ENCODE measurements at regions not wholly inside any gene's neighbourhood (a gene's known extent, or its start where the extent isn't known, plus 50 kb on each side); places are given as distances from the start of the nearest gene placed in this dataset.

- no peak overlapping the region for H3K27ac Mint-ChIP-seq
- no peak overlapping the region for H3K4me3 Mint-ChIP-seq
- Histone ChIP-seq H3K4me1 (ENCODE audit: control insufficient read depth in 1 of 2, extremely low read depth in 1 of 2, insufficient read depth in 2 of 2, low read length in 2 of 2) (no peaks in the 10 kb centered on the region), H3K4me3 (ENCODE audit: control insufficient read depth in 1 of 2, extremely low read depth in 1 of 2, low read length in 1 of 2) (no peak overlapping the region), H3K9me3 (no peaks in the 10 kb centered on the region), H3K27me3 (replicated peaks in 1 of 2; ENCODE audit: control insufficient read depth in 2 of 2, extremely low read depth in 1 of 2, insufficient read depth in 2 of 2, low read length in 1 of 2) (no peaks in the 10 kb centered on the region), H3K36me3 (ENCODE audit: control insufficient read depth in 2 of 2, extremely low read depth in 1 of 2, insufficient read depth in 1 of 2, low read length in 1 of 2) (no peaks in the 10 kb centered on the region), H3K27ac (ENCODE audit: low read length) (no peak overlapping the region)
- POLR2A ChIA-PET = no interaction called here
- CTCF ChIA-PET = no interaction called here
- no peaks in the 10 kb centered on the region for H3K27me3 Mint-ChIP-seq
- ATAC-seq (replicated peaks in 1 of 4) = no peak
- no peak for DNase-seq
- H3K4me1 Mint-ChIP-seq = no peaks in the 10 kb centered on the region
- peaks cover 0 to 4% (median 0%) of the 10 kb centered on the region in 3 donors for H3K9me3 Mint-ChIP-seq
- H3K36me3 Mint-ChIP-seq = no peaks in the 10 kb centered on the region
Observed at GRCh38 chr7:20513897-20514296, 101.6 kb upstream of the ABCB5 start.

DNA sequence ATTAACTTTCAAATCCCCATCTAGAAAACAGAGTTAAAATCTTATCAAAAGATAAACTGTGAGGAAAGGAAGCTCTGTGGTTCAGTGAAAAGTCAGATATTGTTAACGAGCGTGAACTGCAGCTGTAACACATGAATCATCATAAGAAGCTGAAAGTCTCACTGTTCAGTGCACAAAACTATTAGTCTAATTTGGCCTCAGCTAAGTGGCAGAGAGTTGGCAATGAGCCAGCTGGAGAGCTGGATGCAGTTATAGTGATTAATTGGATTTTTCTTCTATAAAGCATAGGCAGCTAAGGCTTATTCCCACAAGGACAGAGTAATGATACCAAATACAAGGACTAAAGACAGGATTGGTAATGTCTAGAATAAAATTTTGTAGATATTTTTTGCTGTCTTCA, 101.1 kb upstream of the ABCB5 start:
- ChIA-PET CTCF (no interaction called here), POLR2A (no interaction called here)
- Mint-ChIP-seq H3K27me3 (no peaks in the 10 kb centered on the region), H3K27ac (no peak overlapping the region), H3K36me3 (no peaks in the 10 kb centered on the region), H3K9me3 (peaks cover 0 to 4% (median 0%) of the 10 kb centered on the region in 3 donors), H3K4me1 (no peaks in the 10 kb centered on the region), H3K4me3 (no peak overlapping the region)
- Histone ChIP-seq H3K4me3 (ENCODE audit: control insufficient read depth in 1 of 2, extremely low read depth in 1 of 2, low read length in 1 of 2) (no peak overlapping the region), H3K36me3 (ENCODE audit: control insufficient read depth in 2 of 2, extremely low read depth in 1 of 2, insufficient read depth in 1 of 2, low read length in 1 of 2) (no peaks in the 10 kb centered on the region), H3K27me3 (replicated peaks in 1 of 2; ENCODE audit: control insufficient read depth in 2 of 2, extremely low read depth in 1 of 2, insufficient read depth in 2 of 2, low read length in 1 of 2) (no peaks in the 10 kb centered on the region), H3K9me3 (no peaks in the 10 kb centered on the region), H3K4me1 (ENCODE audit: control insufficient read depth in 1 of 2, extremely low read depth in 1 of 2, insufficient read depth in 2 of 2, low read length in 2 of 2) (no peaks in the 10 kb centered on the region), H3K27ac (ENCODE audit: low read length) (no peak overlapping the region)
- DNase-seq (no peak), ATAC-seq (replicated peaks in 1 of 4) (no peak)
- WGBS (ENCODE audit: insufficient coverage) = 24% methylated on average over 2 of the region's 2 CpGs

- no peak overlapping the region for H3K4me3 Mint-ChIP-seq
- no peaks in the 10 kb centered on the region for H3K4me1 Mint-ChIP-seq
Observed at GRCh38 chr7:20519645-20520044, 95.8 kb upstream of the ABCB5 start.

DNA sequence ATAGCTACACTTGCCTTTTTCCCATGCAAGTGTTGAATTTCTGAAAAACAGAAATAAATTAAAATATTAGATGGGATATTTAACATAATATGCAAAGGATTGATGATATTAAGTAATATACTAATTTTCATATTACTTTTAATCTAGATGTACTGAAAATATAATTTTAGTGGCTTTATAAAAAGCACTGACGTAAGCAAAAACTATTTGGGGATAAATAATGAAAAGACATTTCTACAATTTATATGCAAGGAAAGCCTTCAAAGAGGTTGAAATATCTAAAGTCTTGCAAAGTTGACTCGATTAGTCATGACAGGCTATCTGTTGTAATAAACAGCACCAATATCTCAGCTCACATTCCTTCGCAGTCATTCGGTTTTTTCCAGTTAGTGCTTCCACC, 94.9 kb upstream of the ABCB5 start:
- no peaks in the 10 kb centered on the region for H3K4me1 Mint-ChIP-seq

More at GRCh38 chr7:20519645-20520044, 95.8 kb upstream of the ABCB5 start:
- no peak for DNase-seq
- H3K27me3 ChIP-seq (replicated peaks in 1 of 2; ENCODE audit: control insufficient read depth in 2 of 2, extremely low read depth in 1 of 2, insufficient read depth in 2 of 2, low read length in 1 of 2) = no peaks in the 10 kb centered on the region
- no peak overlapping the region for H3K27ac ChIP-seq (ENCODE audit: low read length)
- ChIA-PET CTCF (no interaction called here), POLR2A (no interaction called here)
- H3K9me3 ChIP-seq = no peaks in the 10 kb centered on the region
- H3K4me3 ChIP-seq (ENCODE audit: control insufficient read depth in 1 of 2, extremely low read depth in 1 of 2, low read length in 1 of 2) = no peak overlapping the region
- H3K4me1 ChIP-seq (ENCODE audit: control insufficient read depth in 1 of 2, extremely low read depth in 1 of 2, insufficient read depth in 2 of 2, low read length in 2 of 2) = no peaks in the 10 kb centered on the region
- WGBS (ENCODE audit: insufficient coverage) = no CpG with 5 or more reads among the region's 2 CpGs
- H3K9me3 Mint-ChIP-seq = peaks cover 0 to 12% (median 10%) of the 10 kb centered on the region in 3 donors
- no peaks in the 10 kb centered on the region for H3K27me3 Mint-ChIP-seq
- H3K36me3 ChIP-seq (ENCODE audit: control insufficient read depth in 2 of 2, extremely low read depth in 1 of 2, insufficient read depth in 1 of 2, low read length in 1 of 2) = no peaks in the 10 kb centered on the region
- ATAC-seq (replicated peaks in 1 of 4) = no peak
- H3K36me3 Mint-ChIP-seq = no peaks in the 10 kb centered on the region
- H3K27ac Mint-ChIP-seq = no peak overlapping the region

GRCh38 chr7:20521243-20521642, 94.2 kb upstream of the ABCB5 start:
- CTCF ChIA-PET = no interaction called here
- Mint-ChIP-seq H3K27me3 (no peaks in the 10 kb centered on the region), H3K4me3 (no peak overlapping the region), H3K36me3 (no peaks in the 10 kb centered on the region), H3K27ac (no peak overlapping the region), H3K9me3 (peaks cover 0 to 13% (median 12%) of the 10 kb centered on the region in 3 donors), H3K4me1 (no peaks in the 10 kb centered on the region)
- Histone ChIP-seq H3K27me3 (replicated peaks in 1 of 2; ENCODE audit: control insufficient read depth in 2 of 2, extremely low read depth in 1 of 2, insufficient read depth in 2 of 2, low read length in 1 of 2) (no peaks in the 10 kb centered on the region), H3K9me3 (no peaks in the 10 kb centered on the region), H3K36me3 (ENCODE audit: control insufficient read depth in 2 of 2, extremely low read depth in 1 of 2, insufficient read depth in 1 of 2, low read length in 1 of 2) (no peaks in the 10 kb centered on the region), H3K27ac (ENCODE audit: low read length) (no peak overlapping the region), H3K4me3 (ENCODE audit: control insufficient read depth in 1 of 2, extremely low read depth in 1 of 2, low read length in 1 of 2) (no peak overlapping the region), H3K4me1 (ENCODE audit: control insufficient read depth in 1 of 2, extremely low read depth in 1 of 2, insufficient read depth in 2 of 2, low read length in 2 of 2) (no peaks in the 10 kb centered on the region)
- no CpG with 5 or more reads among the region's 1 CpG for WGBS (ENCODE audit: insufficient coverage)
- POLR2A ChIA-PET = no interaction called here
- ATAC-seq (replicated peaks in 1 of 4) (no peak), DNase-seq (no peak)

More for the DNA sequence above, 94.9 kb upstream of the ABCB5 start:
- Mint-ChIP-seq H3K27me3 (no peaks in the 10 kb centered on the region), H3K27ac (no peak overlapping the region), H3K4me3 (no peak overlapping the region), H3K9me3 (peaks cover 0 to 13% (median 12%) of the 10 kb centered on the region in 3 donors), H3K36me3 (no peaks in the 10 kb centered on the region)
- no CpG with 5 or more reads among the region's 4 CpGs for WGBS (ENCODE audit: insufficient coverage)
- ATAC-seq (replicated peaks in 1 of 4) = no peak
- no peaks in the 10 kb centered on the region for H3K36me3 ChIP-seq (ENCODE audit: control insufficient read depth in 2 of 2, extremely low read depth in 1 of 2, insufficient read depth in 1 of 2, low read length in 1 of 2)
- POLR2A ChIA-PET = no interaction called here
- no peak for DNase-seq
- H3K4me3 ChIP-seq (ENCODE audit: control insufficient read depth in 1 of 2, extremely low read depth in 1 of 2, low read length in 1 of 2) = no peak overlapping the region
- H3K27me3 ChIP-seq (replicated peaks in 1 of 2; ENCODE audit: control insufficient read depth in 2 of 2, extremely low read depth in 1 of 2, insufficient read depth in 2 of 2, low read length in 1 of 2) = no peaks in the 10 kb centered on the region
- H3K4me1 ChIP-seq (ENCODE audit: control insufficient read depth in 1 of 2, extremely low read depth in 1 of 2, insufficient read depth in 2 of 2, low read length in 2 of 2) = no peaks in the 10 kb centered on the region
- no peak overlapping the region for H3K27ac ChIP-seq (ENCODE audit: low read length)
- CTCF ChIA-PET = no interaction called here
- H3K9me3 ChIP-seq = no peaks in the 10 kb centered on the region

- Histone ChIP-seq H3K9me3 (no peaks in the 10 kb centered on the region), H3K27ac (ENCODE audit: low read length) (no peak overlapping the region), H3K36me3 (ENCODE audit: control insufficient read depth in 2 of 2, extremely low read depth in 1 of 2, insufficient read depth in 1 of 2, low read length in 1 of 2) (no peaks in the 10 kb centered on the region), H3K4me1 (ENCODE audit: control insufficient read depth in 1 of 2, extremely low read depth in 1 of 2, insufficient read depth in 2 of 2, low read length in 2 of 2) (no peaks in the 10 kb centered on the region), H3K4me3 (ENCODE audit: control insufficient read depth in 1 of 2, extremely low read depth in 1 of 2, low read length in 1 of 2) (no peak overlapping the region), H3K27me3 (replicated peaks in 1 of 2; ENCODE audit: control insufficient read depth in 2 of 2, extremely low read depth in 1 of 2, insufficient read depth in 2 of 2, low read length in 1 of 2) (no peaks in the 10 kb centered on the region)
- ChIA-PET CTCF (interaction anchor here in 1 of 2 donors (0.6 kb wide), 1 partner anchor 803 kb away, joined by 4 read pairs; no protein-coding TSS in a partner anchor), POLR2A (no interaction called here)
- ATAC-seq (replicated peaks in 1 of 4) (no peak), DNase-seq (no peak)
- H3K4me3 Mint-ChIP-seq = no peak overlapping the region
- peaks cover 7 to 8% (median 7%) of the 10 kb centered on the region in 3 donors for H3K9me3 Mint-ChIP-seq
- H3K36me3 Mint-ChIP-seq = no peaks in the 10 kb centered on the region
- H3K27me3 Mint-ChIP-seq = no peaks in the 10 kb centered on the region
- H3K4me1 Mint-ChIP-seq = no peaks in the 10 kb centered on the region
- WGBS (ENCODE audit: insufficient coverage) = 80% methylated on average over 2 of the region's 2 CpGs
- H3K27ac Mint-ChIP-seq = no peak overlapping the region
Observed at GRCh38 chr7:20529260-20529659, 86.2 kb upstream of the ABCB5 start.

- Mint-ChIP-seq H3K27ac (no peak overlapping the region), H3K27me3 (no peaks in the 10 kb centered on the region), H3K9me3 (peaks cover 0 to 6% (median 4%) of the 10 kb centered on the region in 3 donors), H3K4me3 (no peak overlapping the region), H3K36me3 (no peaks in the 10 kb centered on the region), H3K4me1 (no peaks in the 10 kb centered on the region)
- DNase-seq = no peak
- Histone ChIP-seq H3K4me3 (ENCODE audit: control insufficient read depth in 1 of 2, extremely low read depth in 1 of 2, low read length in 1 of 2) (no peak overlapping the region), H3K27me3 (replicated peaks in 1 of 2; ENCODE audit: control insufficient read depth in 2 of 2, extremely low read depth in 1 of 2, insufficient read depth in 2 of 2, low read length in 1 of 2) (no peaks in the 10 kb centered on the region), H3K4me1 (ENCODE audit: control insufficient read depth in 1 of 2, extremely low read depth in 1 of 2, insufficient read depth in 2 of 2, low read length in 2 of 2) (no peaks in the 10 kb centered on the region), H3K36me3 (ENCODE audit: control insufficient read depth in 2 of 2, extremely low read depth in 1 of 2, insufficient read depth in 1 of 2, low read length in 1 of 2) (no peaks in the 10 kb centered on the region), H3K27ac (ENCODE audit: low read length) (no peak overlapping the region), H3K9me3 (no peaks in the 10 kb centered on the region)
- WGBS (ENCODE audit: insufficient coverage) = 95% methylated on average over 2 of the region's 5 CpGs
- no peak for ATAC-seq (replicated peaks in 1 of 4)
- ChIA-PET POLR2A (no interaction called here), CTCF (no interaction called here)
Observed at GRCh38 chr7:20532890-20533289, 82.6 kb upstream of the ABCB5 start.
